ENCODE measurements at regions not wholly inside any gene's neighbourhood (a gene's known extent, or its start where the extent isn't known, plus 50 kb on each side); places are given as distances from the start of the nearest gene placed in this dataset.
A peak's percentile ranks its signal among the peaks of the same experiment; 100 is the strongest.

DNA sequence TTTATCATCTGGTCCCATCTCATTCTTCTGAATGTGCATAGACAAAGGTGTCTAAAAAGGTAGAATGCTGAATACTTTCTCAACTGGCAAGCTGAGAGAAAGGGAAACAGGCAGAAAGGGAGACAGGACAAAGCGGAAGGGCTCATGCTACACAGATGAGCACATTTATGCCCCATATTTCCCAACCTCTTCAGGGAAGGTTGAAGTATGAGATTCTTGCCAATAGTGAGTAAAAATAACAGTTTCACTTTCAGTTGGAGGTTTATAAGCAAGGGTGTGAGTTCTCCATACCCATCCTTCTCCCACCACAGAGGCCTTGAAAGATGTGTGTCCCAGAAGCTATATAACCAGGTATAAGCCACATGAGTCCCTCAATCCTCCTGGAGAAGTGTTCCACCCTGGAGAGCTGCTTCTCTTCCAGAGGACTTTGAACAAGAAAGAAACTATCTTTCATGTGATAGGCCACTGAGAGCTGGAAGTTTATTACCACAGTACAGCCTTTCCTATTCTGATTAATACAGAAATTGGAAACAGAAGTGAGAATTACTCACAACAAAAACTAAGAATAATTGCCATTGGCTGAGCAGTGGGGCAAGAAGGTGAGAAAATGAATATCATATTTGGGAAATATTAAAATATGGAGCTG, 709.4 kb upstream of the NR2F2 start:
- Histone ChIP-seq H3K36me3 (ENCODE audit: insufficient read depth, low read length) (no peaks in the 10 kb centered on the region), H2AFZ (ENCODE audit: low read depth, low read length) (0 out of 2 replicates have a peak overlapping the region, but pooled peaks have one; percentile 56), H3K27me3 (ENCODE audit: insufficient read depth, low read length, poor library complexity) (no peaks in the 10 kb centered on the region), H3K79me2 (ENCODE audit: insufficient read depth, low read length) (no peaks in the 10 kb centered on the region), H3K9ac (ENCODE audit: low read depth, low read length) (no peak overlapping the region), H4K20me1 (ENCODE audit: insufficient read depth, low read length) (no peaks in the 10 kb centered on the region), H3K4me1 (ENCODE audit: insufficient read depth, low read length) (no peaks in the 10 kb centered on the region), H3K4me3 (ENCODE audit: low read depth in 1 of 2, low read length in 2 of 2) (no peak overlapping the region), H3K27ac (ENCODE audit: low read length) (no peak overlapping the region), H3K9me3 (ENCODE audit: insufficient read depth, low read length, severe bottlenecking) (no peaks in the 10 kb centered on the region), H3K4me2 (ENCODE audit: insufficient read depth, low read length) (no peak overlapping the region)
- no peak for TF ChIP-seq CTCF (IDR thresholded peaks at IDR 0.05; ENCODE audit: borderline replicate concordance, extremely low read depth, low read length, poor library complexity, severe bottlenecking)
- TF ChIP-seq EZH2 (IDR thresholded peaks at IDR 0.05; ENCODE audit: borderline replicate concordance, low read depth, low read length, severe bottlenecking), result no peak
- no peak for DNase-seq
- ATAC-seq (ENCODE audit: insufficient read depth, low read depth), result peak; percentile 52; the same call in 2 of the 3 replicates

DNA sequence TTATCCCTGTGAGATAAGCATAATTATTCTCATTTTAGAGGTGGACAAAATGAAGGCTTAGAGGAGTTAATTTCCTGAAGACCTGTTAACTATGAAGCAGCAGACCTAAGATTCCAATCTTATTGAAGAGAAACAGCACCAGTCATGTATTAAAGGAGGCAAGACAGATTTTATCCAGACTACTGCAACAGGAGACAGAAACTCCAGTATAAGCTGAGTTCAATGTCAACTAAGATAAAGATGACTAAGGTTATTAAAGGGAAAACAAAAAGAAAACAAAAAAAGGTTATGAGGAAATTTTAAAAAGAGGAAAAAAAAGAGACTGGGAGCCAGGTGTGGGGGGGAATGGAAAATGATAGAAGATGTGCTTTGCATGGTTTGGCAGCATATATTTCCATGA, 707.7 kb upstream of the NR2F2 start:
- TF ChIP-seq CTCF (IDR thresholded peaks at IDR 0.05; ENCODE audit: borderline replicate concordance, extremely low read depth, low read length, poor library complexity, severe bottlenecking) (no peak), EZH2 (IDR thresholded peaks at IDR 0.05; ENCODE audit: borderline replicate concordance, low read depth, low read length, severe bottlenecking) (no peak)
- Histone ChIP-seq H3K79me2 (ENCODE audit: insufficient read depth, low read length) (no peaks in the 10 kb centered on the region), H3K36me3 (ENCODE audit: insufficient read depth, low read length) (no peaks in the 10 kb centered on the region), H3K27ac (ENCODE audit: low read length) (no peak overlapping the region), H3K27me3 (ENCODE audit: insufficient read depth, low read length, poor library complexity) (no peaks in the 10 kb centered on the region), H3K4me1 (ENCODE audit: insufficient read depth, low read length) (no peaks in the 10 kb centered on the region), H3K4me2 (ENCODE audit: insufficient read depth, low read length) (no peak overlapping the region), H2AFZ (ENCODE audit: low read depth, low read length) (no peak overlapping the region), H3K9me3 (ENCODE audit: insufficient read depth, low read length, severe bottlenecking) (no peaks in the 10 kb centered on the region), H3K4me3 (ENCODE audit: low read depth in 1 of 2, low read length in 2 of 2) (no peak overlapping the region), H3K9ac (ENCODE audit: low read depth, low read length) (no peak overlapping the region), H4K20me1 (ENCODE audit: insufficient read depth, low read length) (no peaks in the 10 kb centered on the region)
- DNase-seq, result no peak
- ATAC-seq (ENCODE audit: insufficient read depth, low read depth), result no peak

DNA sequence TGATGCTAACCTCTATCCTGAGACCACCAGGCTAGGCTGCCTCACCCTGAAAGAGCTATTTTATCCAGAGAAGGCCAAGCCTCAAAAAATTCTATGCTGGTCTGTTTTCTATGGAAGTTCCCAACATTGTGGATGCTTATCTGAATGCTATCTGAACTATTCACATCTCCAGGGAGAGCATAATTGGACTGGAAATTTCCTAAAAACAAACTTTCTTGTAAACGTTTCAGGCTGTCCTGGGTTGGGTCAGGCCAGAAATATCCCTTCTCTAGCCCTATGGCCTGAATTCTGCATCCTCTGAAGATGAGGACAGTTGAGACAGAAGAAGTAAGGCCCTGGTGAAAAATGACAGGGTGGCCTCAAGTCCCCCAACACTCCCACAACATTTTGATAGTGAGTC, 706.4 kb upstream of the NR2F2 start:
- DNase-seq, result no peak
- no peaks in the 10 kb centered on the region for H3K79me2 ChIP-seq (ENCODE audit: insufficient read depth, low read length)

More for the DNA sequence above, 706.4 kb upstream of the NR2F2 start:
- Histone ChIP-seq H4K20me1 (ENCODE audit: insufficient read depth, low read length) (no peaks in the 10 kb centered on the region), H3K9ac (ENCODE audit: low read depth, low read length) (no peak overlapping the region), H3K4me1 (ENCODE audit: insufficient read depth, low read length) (no peaks in the 10 kb centered on the region), H3K4me3 (ENCODE audit: low read depth in 1 of 2, low read length in 2 of 2) (no peak overlapping the region), H3K9me3 (ENCODE audit: insufficient read depth, low read length, severe bottlenecking) (no peaks in the 10 kb centered on the region), H3K4me2 (ENCODE audit: insufficient read depth, low read length) (no peak overlapping the region), H3K27ac (ENCODE audit: low read length) (no peak overlapping the region), H3K27me3 (ENCODE audit: insufficient read depth, low read length, poor library complexity) (no peaks in the 10 kb centered on the region), H2AFZ (ENCODE audit: low read depth, low read length) (no peak overlapping the region), H3K36me3 (ENCODE audit: insufficient read depth, low read length) (no peaks in the 10 kb centered on the region)
- ATAC-seq (ENCODE audit: insufficient read depth, low read depth), result no peak
- TF ChIP-seq EZH2 (IDR thresholded peaks at IDR 0.05; ENCODE audit: borderline replicate concordance, low read depth, low read length, severe bottlenecking) (no peak), CTCF (IDR thresholded peaks at IDR 0.05; ENCODE audit: borderline replicate concordance, extremely low read depth, low read length, poor library complexity, severe bottlenecking) (no peak)
